ENCODE measurements at regions not wholly inside any gene's neighbourhood (a gene's known extent, or its start where the extent isn't known, plus 50 kb on each side); places are given as distances from the start of the nearest gene placed in this dataset.

DNA sequence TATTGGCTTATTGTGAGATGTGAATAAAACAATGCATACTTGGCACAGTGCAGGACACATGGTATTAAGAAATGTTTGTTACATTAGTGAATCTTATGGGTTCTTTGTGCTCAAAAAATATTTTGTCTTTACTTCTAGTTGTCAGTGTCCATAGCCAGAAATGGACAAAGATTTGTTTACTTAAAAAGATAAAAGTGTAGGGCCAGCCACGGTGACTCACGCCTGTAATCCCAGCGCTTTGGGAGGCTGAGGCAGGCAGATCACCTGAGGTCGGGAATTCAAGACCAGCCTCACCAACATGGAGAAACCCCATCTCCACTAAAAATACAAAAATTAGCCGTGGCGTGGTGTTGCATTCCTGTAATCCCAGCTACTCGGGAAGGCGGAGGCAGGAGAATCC is 654.6 kb upstream of the NEGR1 start:
- TF ChIP-seq EZH2 (IDR thresholded peaks at IDR 0.05) = no peak
- TF ChIP-seq FOXP2 (optimal IDR thresholded peaks at IDR 0.05; ENCODE audit: control extremely low read depth, extremely low read length, insufficient read depth) = no peak
